Smooth muscle cell (in vitro differentiated cells): ENCODE measurements at regions not wholly inside any gene's neighbourhood (a gene's known extent, or its start where the extent isn't known, plus 50 kb on each side); places are given as distances from the start of the nearest gene placed in this dataset.

Source experiments
- DNase-seq: peaks from one replicate; lab custom pipeline; 2025; ENCODE audit not compliant: unreplicated experiment; lab: John Stamatoyannopoulos, UW
- H2AFZ ChIP-seq: fragments of 200-600 bp; sonication (generic); 2 replicates; pipeline ENCODE4 v1.6.0; 2016; ENCODE audit warnings: antibody characterized with exemption, low read depth, mild to moderate bottlenecking
- H3F3A ChIP-seq: fragments of 200-600 bp; sonication (generic); 2 replicates; pipeline ENCODE4 v1.6.0; 2017; ENCODE audit warnings: antibody characterized with exemption, low read depth
- H3K27ac ChIP-seq: fragments of 200-600 bp; sonication (generic); 2 replicates; pipeline ENCODE4 v1.5.1; 2016; ENCODE audit warnings: low read depth, mild to moderate bottlenecking
- H3K27me3 ChIP-seq: fragments of 200-600 bp; sonication (generic); 2 replicates; pipeline ENCODE4 v1.6.1; 2016; ENCODE audit warnings: low read depth, mild to moderate bottlenecking
- H3K36me3 ChIP-seq: fragments of 200-600 bp; sonication (generic); 2 replicates; pipeline ENCODE4 v1.5.1; 2016; ENCODE audit warnings: low read depth
- H3K4me1 ChIP-seq: fragments of 200-600 bp; sonication (generic); 2 replicates; pipeline ENCODE4 v1.5.1; 2016; ENCODE audit warnings: low read depth
- H3K4me2 ChIP-seq: fragments of 200-600 bp; sonication (generic); 2 replicates; pipeline ENCODE4 v1.6.0; 2016; ENCODE audit warnings: mild to moderate bottlenecking
- H3K4me3 ChIP-seq: fragments of 200-600 bp; sonication (generic); 2 replicates; pipeline ENCODE4 v1.5.1; 2016; ENCODE audit warnings: mild to moderate bottlenecking
- H3K79me2 ChIP-seq: fragments of 200-600 bp; sonication (generic); 2 replicates; pipeline ENCODE4 v1.6.0; 2016; ENCODE audit warnings: low read depth, mild to moderate bottlenecking
- H3K9ac ChIP-seq: fragments of 200-600 bp; sonication (generic); 2 replicates; pipeline ENCODE4 v1.6.0; 2016; ENCODE audit warnings: low read depth
- H3K9me3 ChIP-seq: fragments of 200-600 bp; sonication (generic); replicated peaks from 2 replicates; pipeline ENCODE4 v1.5.1; 2016; ENCODE audit warnings: low read depth
- H4K20me1 ChIP-seq: fragments of 200-600 bp; sonication (generic); 2 replicates; pipeline ENCODE4 v1.6.0; 2016; ENCODE audit warnings: low read depth
- WGBS: methylation state at CpG from one replicate; pipeline ENCODE4 v1.1.7; 2016; ENCODE audit warnings: low lambda C conversion rate; 5-methylcytosine and 5-hydroxymethylcytosine counted together
- TF ChIP-seq, protein P1 (sequence below): fragments of 200-600 bp; sonication (generic); IDR thresholded peaks from 2 replicates; pipeline ENCODE4 v1.5.1; 2017; ENCODE audit warnings: borderline replicate concordance, mild to moderate bottlenecking, antibody characterized with exemption; ENCODE audit not compliant: insufficient read depth, poor library complexity, severe bottlenecking

DNA sequence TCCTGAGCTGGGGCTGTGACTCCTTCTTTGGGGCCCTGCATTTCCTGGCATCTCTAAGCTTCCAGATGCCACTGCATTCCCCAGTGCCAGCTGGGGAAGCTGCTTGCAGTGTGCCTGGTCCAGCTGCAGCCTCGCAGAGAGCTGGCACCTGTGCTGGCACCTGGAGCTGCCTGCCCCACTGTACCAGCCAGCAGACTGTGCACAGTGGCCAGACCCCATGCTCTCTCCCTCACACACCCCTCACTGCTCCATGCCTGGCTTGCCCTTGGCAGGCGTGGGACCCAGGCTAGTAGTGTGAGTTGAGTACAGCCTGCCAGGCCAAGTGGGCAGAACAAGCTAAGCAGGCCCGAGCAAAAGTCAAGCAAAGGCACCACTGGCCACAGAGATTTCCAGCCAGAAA, 327.5 kb downstream of the NDFIP2 start:
- WGBS, result 96% methylated on average over 3 of the region's 3 CpGs
- Histone ChIP-seq H3K36me3 (no peaks in the 10 kb centered on the region), H3K9me3 (no peaks in the 10 kb centered on the region), H4K20me1 (no peaks in the 10 kb centered on the region), H3K27ac (no peak overlapping the region), H3K27me3 (no peaks in the 10 kb centered on the region), H3F3A (no peaks in the 10 kb centered on the region), H3K4me1 (no peaks in the 10 kb centered on the region), H3K4me3 (no peak overlapping the region), H2AFZ (no peak overlapping the region), H3K79me2 (no peaks in the 10 kb centered on the region), H3K9ac (no peak overlapping the region), H3K4me2 (no peak overlapping the region)
- TF ChIP-seq, protein P1, sequence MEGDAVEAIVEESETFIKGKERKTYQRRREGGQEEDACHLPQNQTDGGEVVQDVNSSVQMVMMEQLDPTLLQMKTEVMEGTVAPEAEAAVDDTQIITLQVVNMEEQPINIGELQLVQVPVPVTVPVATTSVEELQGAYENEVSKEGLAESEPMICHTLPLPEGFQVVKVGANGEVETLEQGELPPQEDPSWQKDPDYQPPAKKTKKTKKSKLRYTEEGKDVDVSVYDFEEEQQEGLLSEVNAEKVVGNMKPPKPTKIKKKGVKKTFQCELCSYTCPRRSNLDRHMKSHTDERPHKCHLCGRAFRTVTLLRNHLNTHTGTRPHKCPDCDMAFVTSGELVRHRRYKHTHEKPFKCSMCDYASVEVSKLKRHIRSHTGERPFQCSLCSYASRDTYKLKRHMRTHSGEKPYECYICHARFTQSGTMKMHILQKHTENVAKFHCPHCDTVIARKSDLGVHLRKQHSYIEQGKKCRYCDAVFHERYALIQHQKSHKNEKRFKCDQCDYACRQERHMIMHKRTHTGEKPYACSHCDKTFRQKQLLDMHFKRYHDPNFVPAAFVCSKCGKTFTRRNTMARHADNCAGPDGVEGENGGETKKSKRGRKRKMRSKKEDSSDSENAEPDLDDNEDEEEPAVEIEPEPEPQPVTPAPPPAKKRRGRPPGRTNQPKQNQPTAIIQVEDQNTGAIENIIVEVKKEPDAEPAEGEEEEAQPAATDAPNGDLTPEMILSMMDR, result no peak
- no peak for DNase-seq

DNA sequence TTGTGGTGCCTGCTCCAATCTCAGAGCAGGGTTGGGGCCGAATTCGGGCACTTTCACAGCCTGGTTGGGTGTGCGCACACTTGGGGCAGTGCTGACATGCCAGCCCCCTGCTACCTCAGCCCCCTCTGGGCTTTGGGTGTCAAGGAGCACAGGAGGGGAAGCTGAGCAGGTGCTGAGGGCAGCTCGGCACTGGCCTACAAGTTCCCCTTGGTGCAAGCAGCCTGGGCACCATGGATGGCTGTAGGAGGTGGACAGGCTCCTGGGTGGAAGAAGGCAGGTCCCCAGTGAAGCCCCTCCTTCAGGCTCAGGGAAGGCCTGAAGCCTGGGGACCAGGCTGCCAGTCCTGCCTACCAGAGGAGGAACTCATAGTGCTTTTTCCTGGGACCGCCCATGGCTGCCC, 326.6 kb downstream of the NDFIP2 start:
- H3K4me1 ChIP-seq, result no peaks in the 10 kb centered on the region
- no peak overlapping the region for H2AFZ ChIP-seq
- H3K27ac ChIP-seq, result no peak overlapping the region
- no peaks in the 10 kb centered on the region for H3K27me3 ChIP-seq
- H3F3A ChIP-seq, result no peaks in the 10 kb centered on the region
- no peak for DNase-seq
- H3K9me3 ChIP-seq, result no peaks in the 10 kb centered on the region
- no peaks in the 10 kb centered on the region for H4K20me1 ChIP-seq
- WGBS, result 75% methylated on average over 5 of the region's 5 CpGs
- TF ChIP-seq, protein P1, result no peak
- no peak overlapping the region for H3K4me3 ChIP-seq
- H3K4me2 ChIP-seq, result no peak overlapping the region
- H3K79me2 ChIP-seq, result no peaks in the 10 kb centered on the region
- H3K9ac ChIP-seq, result no peak overlapping the region
- no peaks in the 10 kb centered on the region for H3K36me3 ChIP-seq

DNA sequence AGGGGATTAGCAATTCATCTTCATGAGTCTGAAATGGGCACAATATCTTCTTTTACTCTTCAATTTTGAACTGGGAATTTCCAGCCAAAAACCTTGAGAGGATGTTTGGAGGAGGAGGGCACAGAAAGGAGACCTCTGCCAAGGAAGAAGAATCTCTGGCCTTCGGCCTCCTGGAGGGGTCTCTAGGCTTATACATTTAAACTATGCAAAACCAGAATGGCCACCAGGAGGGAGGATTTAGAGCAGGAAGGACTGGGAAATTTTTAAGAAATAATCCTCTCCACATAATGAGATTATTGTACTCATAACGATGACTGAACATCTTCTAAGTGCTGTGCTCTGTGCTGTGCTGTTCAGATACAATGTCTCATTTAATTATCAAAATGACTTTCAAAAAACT, 325.9 kb downstream of the NDFIP2 start:
- Histone ChIP-seq H3K79me2 (no peaks in the 10 kb centered on the region), H3K27ac (no peak overlapping the region), H3K4me2 (no peak overlapping the region), H3K4me3 (no peak overlapping the region), H3K9me3 (no peaks in the 10 kb centered on the region), H2AFZ (no peak overlapping the region), H3K4me1 (no peaks in the 10 kb centered on the region), H3F3A (no peaks in the 10 kb centered on the region), H3K27me3 (no peaks in the 10 kb centered on the region), H4K20me1 (no peaks in the 10 kb centered on the region), H3K9ac (no peak overlapping the region), H3K36me3 (no peaks in the 10 kb centered on the region)
- WGBS, result 93% methylated on average over 2 of the region's 2 CpGs
- TF ChIP-seq, protein P1, result no peak
- DNase-seq, result no peak

DNA sequence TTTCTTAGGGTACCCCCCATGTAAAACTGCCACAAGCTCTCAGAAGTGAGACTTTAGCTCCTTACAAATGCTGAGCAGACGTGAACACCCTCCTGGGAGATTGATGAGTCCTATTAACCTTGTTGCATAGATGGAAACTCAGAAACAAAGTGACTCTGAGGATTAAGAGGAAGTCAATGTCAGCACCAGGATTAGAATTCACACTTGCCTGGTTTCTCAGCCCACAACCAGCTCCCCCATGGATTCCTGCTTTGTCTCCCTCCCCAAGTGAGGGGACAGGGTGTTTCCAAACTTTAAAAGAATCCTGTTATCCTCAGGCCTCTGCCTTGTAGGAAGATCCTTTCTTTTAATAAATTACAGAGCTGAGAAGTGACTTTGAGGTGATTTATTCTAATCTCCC, 324.4 kb downstream of the NDFIP2 start:
- no peak overlapping the region for H3K4me3 ChIP-seq
- H3F3A ChIP-seq, result no peaks in the 10 kb centered on the region
- no peaks in the 10 kb centered on the region for H3K4me1 ChIP-seq
- TF ChIP-seq, protein P1, result no peak
- no peak overlapping the region for H3K9ac ChIP-seq
- H3K9me3 ChIP-seq, result no peaks in the 10 kb centered on the region
- no peaks in the 10 kb centered on the region for H3K79me2 ChIP-seq
- no peaks in the 10 kb centered on the region for H3K36me3 ChIP-seq
- no peak overlapping the region for H2AFZ ChIP-seq
- H4K20me1 ChIP-seq, result no peaks in the 10 kb centered on the region
- WGBS, result 59% methylated on average over 1 of the region's 1 CpG
- DNase-seq, result no peak
- H3K27ac ChIP-seq, result no peak overlapping the region
- H3K27me3 ChIP-seq, result no peaks in the 10 kb centered on the region
- H3K4me2 ChIP-seq, result no peak overlapping the region
